ENCODE measurements at regions not wholly inside any gene's neighbourhood (a gene's known extent, or its start where the extent isn't known, plus 50 kb on each side); places are given as distances from the start of the nearest gene placed in this dataset.
A peak's percentile ranks its signal among the peaks of the same experiment; 100 is the strongest.

GRCh38 chr14:42293180-42293579 is 686.5 kb downstream of the LRFN5 start:
- no peak for DNase-seq

- no peak for DNase-seq
Measured at GRCh38 chr14:42277840-42278239, 671.2 kb downstream of the LRFN5 start.

- no peak for DNase-seq
Measured at GRCh38 chr14:42269234-42269633, 662.6 kb downstream of the LRFN5 start.

- DNase-seq, result no peak
Measured at GRCh38 chr14:42248131-42248530, 641.5 kb downstream of the LRFN5 start.

- DNase-seq, result no peak
Measured at GRCh38 chr14:42241101-42241500, 634.4 kb downstream of the LRFN5 start.

GRCh38 chr14:42229976-42230375 is 623.3 kb downstream of the LRFN5 start:
- no peak for DNase-seq

- DNase-seq, result no peak
Measured at GRCh38 chr14:42229294-42229693, 622.6 kb downstream of the LRFN5 start.

GRCh38 chr14:42228611-42229010 is 621.9 kb downstream of the LRFN5 start:
- no peak for DNase-seq

GRCh38 chr14:42224053-42224888 is 617.6 kb downstream of the LRFN5 start:
- peak in 1 of 2 experiments; percentile 58 for DNase-seq

GRCh38 chr14:42222924-42223471 is 616.3 kb downstream of the LRFN5 start:
- no peak for DNase-seq

GRCh38 chr14:42214981-42215491 is 608.4 kb downstream of the LRFN5 start:
- DNase-seq, result peak; percentile 81 to 85

- no peak for DNase-seq
Measured at GRCh38 chr14:42200957-42201356, 594.3 kb downstream of the LRFN5 start.

GRCh38 chr14:42198010-42198409 is 591.3 kb downstream of the LRFN5 start:
- no peak for DNase-seq

GRCh38 chr14:42192738-42193653 is 586.3 kb downstream of the LRFN5 start:
- DNase-seq, result peak; percentile 32 to 95

GRCh38 chr14:42190744-42191143 is 584.1 kb downstream of the LRFN5 start:
- DNase-seq, result no peak

GRCh38 chr14:42187846-42188245 is 581.2 kb downstream of the LRFN5 start:
- no peak for DNase-seq

- DNase-seq, result no peak
Measured at GRCh38 chr14:42185718-42186117, 579.0 kb downstream of the LRFN5 start.

- DNase-seq, result no peak
Measured at GRCh38 chr14:42174357-42174756, 567.7 kb downstream of the LRFN5 start.

GRCh38 chr14:42173206-42173605 is 566.5 kb downstream of the LRFN5 start:
- no peak for DNase-seq

GRCh38 chr14:42172304-42172703 is 565.6 kb downstream of the LRFN5 start:
- no peak for DNase-seq

GRCh38 chr14:42163136-42163535 is 556.5 kb downstream of the LRFN5 start:
- DNase-seq, result no peak

GRCh38 chr14:42159138-42159537 is 552.5 kb downstream of the LRFN5 start:
- no peak for DNase-seq

GRCh38 chr14:42149609-42150261 is 543.1 kb downstream of the LRFN5 start:
- no peak for DNase-seq
